Duodenal mucosa (tissue), 2 donors: ENCODE measurements at regions not wholly inside any gene's neighbourhood (a gene's known extent, or its start where the extent isn't known, plus 50 kb on each side); places are given as distances from the start of the nearest gene placed in this dataset.

Source experiments
- H3K27ac ChIP-seq: one replicate; pipeline ENCODE4 v1.7.0; 2013; ENCODE audit warnings: low read depth, low read length
- H3K27me3 ChIP-seq, 2 donors: one replicate each; pipeline ENCODE4 v1.7.0; 2013; ENCODE audit warnings: low read length in 2 of 2, control low read depth in 1 of 2; ENCODE audit not compliant: insufficient read depth in 2 of 2, control insufficient read depth in 1 of 2
- H3K36me3 ChIP-seq, 2 donors: one replicate each; pipeline ENCODE4 v1.7.0; 2013; ENCODE audit warnings: low read length in 2 of 2, control low read depth in 1 of 2; ENCODE audit not compliant: insufficient read depth in 2 of 2, control insufficient read depth in 1 of 2
- H3K4me1 ChIP-seq, 2 donors: one replicate each; pipeline ENCODE4 v1.7.0; 2013; ENCODE audit warnings: low read length in 2 of 2, control low read depth in 1 of 2; ENCODE audit not compliant: insufficient read depth in 2 of 2, control insufficient read depth in 1 of 2
- H3K4me3 ChIP-seq, 2 donors: one replicate each; pipeline ENCODE4 v1.7.0; 2013; ENCODE audit warnings: low read length in 2 of 2, low read depth in 1 of 2
- H3K9ac ChIP-seq, 2 donors: one replicate each; pipeline ENCODE4 v1.7.0; 2013; ENCODE audit warnings: low read length in 2 of 2, low read depth in 1 of 2
- H3K9me3 ChIP-seq, 2 donors: one replicate each; pipeline ENCODE4 v1.7.0; 2013; ENCODE audit warnings: low read length in 2 of 2, control low read depth in 1 of 2; ENCODE audit not compliant: control insufficient read depth in 1 of 2

GRCh38 chr6:140101818-140102217, 727.4 kb upstream of the CITED2 start:
- Histone ChIP-seq H3K9me3 (no peaks in the 10 kb centered on the region), H3K4me3 (no peak overlapping the region), H3K27ac (no peak overlapping the region), H3K36me3 (no peaks in the 10 kb centered on the region), H3K4me1 (no peaks in the 10 kb centered on the region), H3K27me3 (no peaks in the 10 kb centered on the region), H3K9ac (no peak overlapping the region)

GRCh38 chr6:140101367-140101766, 726.9 kb upstream of the CITED2 start:
- H3K27ac ChIP-seq: no peak overlapping the region

GRCh38 chr6:140095532-140095931, 721.1 kb upstream of the CITED2 start:
- no peak overlapping the region for H3K9ac ChIP-seq
- H3K9me3 ChIP-seq: no peaks in the 10 kb centered on the region
- H3K36me3 ChIP-seq: no peaks in the 10 kb centered on the region
- no peaks in the 10 kb centered on the region for H3K27me3 ChIP-seq
- H3K27ac ChIP-seq: no peak overlapping the region
- no peak overlapping the region for H3K4me3 ChIP-seq
- no peaks in the 10 kb centered on the region for H3K4me1 ChIP-seq

More at GRCh38 chr6:140101367-140101766, 726.9 kb upstream of the CITED2 start:
- Histone ChIP-seq H3K27me3 (no peaks in the 10 kb centered on the region), H3K4me3 (no peak overlapping the region), H3K9ac (no peak overlapping the region), H3K9me3 (no peaks in the 10 kb centered on the region), H3K36me3 (no peaks in the 10 kb centered on the region), H3K4me1 (no peaks in the 10 kb centered on the region)

GRCh38 chr6:140091895-140092294, 717.4 kb upstream of the CITED2 start:
- Histone ChIP-seq H3K27ac (no peak overlapping the region), H3K4me1 (no peaks in the 10 kb centered on the region), H3K27me3 (no peaks in the 10 kb centered on the region), H3K9me3 (no peaks in the 10 kb centered on the region), H3K9ac (no peak overlapping the region), H3K4me3 (no peak overlapping the region), H3K36me3 (no peaks in the 10 kb centered on the region)

GRCh38 chr6:140090871-140091270, 716.4 kb upstream of the CITED2 start:
- no peak overlapping the region for H3K9ac ChIP-seq
- H3K4me1 ChIP-seq: no peaks in the 10 kb centered on the region
- H3K27ac ChIP-seq: no peak overlapping the region
- H3K9me3 ChIP-seq: no peaks in the 10 kb centered on the region
- no peaks in the 10 kb centered on the region for H3K27me3 ChIP-seq
- no peak overlapping the region for H3K4me3 ChIP-seq
- H3K36me3 ChIP-seq: no peaks in the 10 kb centered on the region

GRCh38 chr6:140083375-140083774, 708.9 kb upstream of the CITED2 start:
- peaks cover 0 to 10% of the 10 kb centered on the region in 2 donors for H3K4me1 ChIP-seq
- no peak overlapping the region for H3K27ac ChIP-seq

GRCh38 chr6:140082867-140083297, 708.4 kb upstream of the CITED2 start:
- no peaks in the 10 kb centered on the region for H3K27me3 ChIP-seq
- H3K27ac ChIP-seq: no peak overlapping the region
- H3K36me3 ChIP-seq: no peaks in the 10 kb centered on the region
- no peak overlapping the region for H3K9ac ChIP-seq
- no peak overlapping the region for H3K4me3 ChIP-seq
- peaks cover 0 to 10% of the 10 kb centered on the region in 2 donors for H3K4me1 ChIP-seq
- H3K9me3 ChIP-seq: no peaks in the 10 kb centered on the region

More at GRCh38 chr6:140083375-140083774, 708.9 kb upstream of the CITED2 start:
- Histone ChIP-seq H3K9me3 (no peaks in the 10 kb centered on the region), H3K27me3 (no peaks in the 10 kb centered on the region), H3K9ac (no peak overlapping the region), H3K36me3 (no peaks in the 10 kb centered on the region), H3K4me3 (no peak overlapping the region)

- Histone ChIP-seq H3K36me3 (no peaks in the 10 kb centered on the region), H3K9me3 (no peaks in the 10 kb centered on the region), H3K4me3 (no peak overlapping the region), H3K27me3 (no peaks in the 10 kb centered on the region), H3K4me1 (peaks cover 0 to 10% of the 10 kb centered on the region in 2 donors), H3K27ac (no peak overlapping the region), H3K9ac (no peak overlapping the region)
These were observed 704.9 kb upstream of the CITED2 start for GRCh38 chr6:140079328-140079727.

- Histone ChIP-seq H3K4me1 (peaks cover 0 to 9% of the 10 kb centered on the region in 2 donors), H3K4me3 (no peak overlapping the region), H3K36me3 (no peaks in the 10 kb centered on the region), H3K9me3 (no peaks in the 10 kb centered on the region), H3K9ac (no peak overlapping the region), H3K27ac (no peak overlapping the region), H3K27me3 (no peaks in the 10 kb centered on the region)
These were observed 704.2 kb upstream of the CITED2 start for GRCh38 chr6:140078561-140079125.

- H3K9ac ChIP-seq: no peak overlapping the region
- no peaks in the 10 kb centered on the region for H3K36me3 ChIP-seq
- H3K27ac ChIP-seq: no peak overlapping the region
- no peak overlapping the region for H3K4me3 ChIP-seq
- no peaks in the 10 kb centered on the region for H3K9me3 ChIP-seq
- peaks cover 0 to 5% of the 10 kb centered on the region in 2 donors for H3K4me1 ChIP-seq
- H3K27me3 ChIP-seq: no peaks in the 10 kb centered on the region
These were observed 703.5 kb upstream of the CITED2 start for GRCh38 chr6:140077827-140078560.
